ENCODE measurements at regions not wholly inside any gene's neighbourhood (a gene's known extent, or its start where the extent isn't known, plus 50 kb on each side); places are given as distances from the start of the nearest gene placed in this dataset.

- no peaks in the 10 kb centered on the region for H4K20me1 ChIP-seq (ENCODE audit: control insufficient read depth, insufficient read depth, low read length, poor library complexity, severe bottlenecking)
- no peak for DNase-seq
- H3K9ac ChIP-seq (ENCODE audit: low read length), result no peak overlapping the region
- H3K27me3 ChIP-seq (replicated peaks in 1 of 4; ENCODE audit: control extremely low read depth in 1 of 4, control insufficient read depth in 3 of 4, insufficient read depth in 4 of 4, low read length in 3 of 4), result no peaks in the 10 kb centered on the region
- H3K4me3 ChIP-seq (ENCODE audit: control extremely low read depth in 1 of 5, extremely low read depth in 1 of 5, insufficient read depth in 1 of 5, low read depth in 2 of 5, low read length in 4 of 5), result no peak overlapping the region
- Mint-ChIP-seq H3K4me3 (no peak overlapping the region), H3K27ac (no peak overlapping the region), H3K4me1 (no peaks in the 10 kb centered on the region), H3K27me3 (no peaks in the 10 kb centered on the region), H3K9me3 (ENCODE audit: insufficient read depth) (no peaks in the 10 kb centered on the region)
- no CpG with 5 or more reads among the region's 6 CpGs for WGBS (ENCODE audit: insufficient coverage)
- ChIA-PET POLR2A (no interaction called here), CTCF (no interaction called here)
- no peak for ATAC-seq (ENCODE audit: low read depth)
- H3K36me3 ChIP-seq (replicated peaks in 1 of 2; ENCODE audit: control extremely low read depth in 1 of 2, control insufficient read depth in 1 of 2, extremely low read depth in 1 of 2, insufficient read depth in 2 of 2, low read length in 1 of 2), result no peaks in the 10 kb centered on the region
- H3K27ac ChIP-seq (ENCODE audit: low read length in 2 of 2), result no peak overlapping the region
- peaks cover 0 to 4% (median 0%) of the 10 kb centered on the region in 3 donors for H3K9me3 ChIP-seq (ENCODE audit: control extremely low read depth in 1 of 3, control insufficient read depth in 2 of 3, insufficient read depth in 1 of 3, low read length in 2 of 3)
- H3K79me2 ChIP-seq (ENCODE audit: control insufficient read depth, insufficient read depth, low read length), result no peaks in the 10 kb centered on the region
- no peak overlapping the region for H3K4me2 ChIP-seq (replicated peaks; ENCODE audit: low read depth, low read length, poor library complexity, severe bottlenecking)
- intact Hi-C loops (cut with micrococcal nuclease), result no loop called here
- H2AFZ ChIP-seq (ENCODE audit: insufficient read depth, low read depth, low read length, poor library complexity, severe bottlenecking), result no peak overlapping the region
- no peaks in the 10 kb centered on the region for H3K4me1 ChIP-seq (ENCODE audit: control insufficient read depth in 2 of 2, insufficient read depth in 2 of 2, low read length in 2 of 2)
- no peak for TF ChIP-seq EZH2 (IDR thresholded peaks at IDR 0.05; ENCODE audit: borderline replicate concordance, insufficient read depth, low read depth, low read length, poor library complexity, severe bottlenecking)
These were observed 620.0 kb downstream of the PKHD1 start for GRCh38 chr6:51467231-51467952.

GRCh38 chr6:51468704-51469103 is 618.7 kb downstream of the PKHD1 start:
- Histone ChIP-seq H2AFZ (ENCODE audit: insufficient read depth, low read depth, low read length, poor library complexity, severe bottlenecking) (no peak overlapping the region), H3K4me3 (ENCODE audit: control extremely low read depth in 1 of 5, extremely low read depth in 1 of 5, insufficient read depth in 1 of 5, low read depth in 2 of 5, low read length in 4 of 5) (no peak overlapping the region), H3K79me2 (ENCODE audit: control insufficient read depth, insufficient read depth, low read length) (no peaks in the 10 kb centered on the region), H3K9ac (ENCODE audit: low read length) (no peak overlapping the region), H3K4me1 (ENCODE audit: control insufficient read depth in 2 of 2, insufficient read depth in 2 of 2, low read length in 2 of 2) (no peaks in the 10 kb centered on the region), H3K27me3 (replicated peaks in 1 of 4; ENCODE audit: control extremely low read depth in 1 of 4, control insufficient read depth in 3 of 4, insufficient read depth in 4 of 4, low read length in 3 of 4) (no peaks in the 10 kb centered on the region), H3K36me3 (replicated peaks in 1 of 2; ENCODE audit: control extremely low read depth in 1 of 2, control insufficient read depth in 1 of 2, extremely low read depth in 1 of 2, insufficient read depth in 2 of 2, low read length in 1 of 2) (no peaks in the 10 kb centered on the region), H4K20me1 (ENCODE audit: control insufficient read depth, insufficient read depth, low read length, poor library complexity, severe bottlenecking) (no peaks in the 10 kb centered on the region), H3K4me2 (replicated peaks; ENCODE audit: low read depth, low read length, poor library complexity, severe bottlenecking) (no peak overlapping the region), H3K9me3 (ENCODE audit: control extremely low read depth in 1 of 3, control insufficient read depth in 2 of 3, insufficient read depth in 1 of 3, low read length in 2 of 3) (peaks cover 0 to 4% (median 0%) of the 10 kb centered on the region in 3 donors), H3K27ac (ENCODE audit: low read length in 2 of 2) (no peak overlapping the region)
- TF ChIP-seq EZH2 (IDR thresholded peaks at IDR 0.05; ENCODE audit: borderline replicate concordance, insufficient read depth, low read depth, low read length, poor library complexity, severe bottlenecking), result no peak
- TF ChIP-seq, protein P1, sequence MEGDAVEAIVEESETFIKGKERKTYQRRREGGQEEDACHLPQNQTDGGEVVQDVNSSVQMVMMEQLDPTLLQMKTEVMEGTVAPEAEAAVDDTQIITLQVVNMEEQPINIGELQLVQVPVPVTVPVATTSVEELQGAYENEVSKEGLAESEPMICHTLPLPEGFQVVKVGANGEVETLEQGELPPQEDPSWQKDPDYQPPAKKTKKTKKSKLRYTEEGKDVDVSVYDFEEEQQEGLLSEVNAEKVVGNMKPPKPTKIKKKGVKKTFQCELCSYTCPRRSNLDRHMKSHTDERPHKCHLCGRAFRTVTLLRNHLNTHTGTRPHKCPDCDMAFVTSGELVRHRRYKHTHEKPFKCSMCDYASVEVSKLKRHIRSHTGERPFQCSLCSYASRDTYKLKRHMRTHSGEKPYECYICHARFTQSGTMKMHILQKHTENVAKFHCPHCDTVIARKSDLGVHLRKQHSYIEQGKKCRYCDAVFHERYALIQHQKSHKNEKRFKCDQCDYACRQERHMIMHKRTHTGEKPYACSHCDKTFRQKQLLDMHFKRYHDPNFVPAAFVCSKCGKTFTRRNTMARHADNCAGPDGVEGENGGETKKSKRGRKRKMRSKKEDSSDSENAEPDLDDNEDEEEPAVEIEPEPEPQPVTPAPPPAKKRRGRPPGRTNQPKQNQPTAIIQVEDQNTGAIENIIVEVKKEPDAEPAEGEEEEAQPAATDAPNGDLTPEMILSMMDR (IDR thresholded peaks at IDR 0.05), result no peak
- no peaks in the 10 kb centered on the region for H3K4me1 Mint-ChIP-seq
- DNase-seq (no peak), ATAC-seq (ENCODE audit: low read depth) (no peak)
- intact Hi-C loops (cut with micrococcal nuclease), result no loop called here
- ChIA-PET POLR2A (no interaction called here), CTCF (no interaction called here)
- no peak overlapping the region for H3K4me3 Mint-ChIP-seq
- H3K27me3 Mint-ChIP-seq, result no peaks in the 10 kb centered on the region
- WGBS (ENCODE audit: insufficient coverage), result 63% methylated on average over 2 of the region's 3 CpGs
- no peak overlapping the region for H3K27ac Mint-ChIP-seq
- no peaks in the 10 kb centered on the region for H3K9me3 Mint-ChIP-seq (ENCODE audit: insufficient read depth)

Measured in B cell (primary cell).